RPMI8226 (cell line): ENCODE measurements at regions not wholly inside any gene's neighbourhood (a gene's known extent, or its start where the extent isn't known, plus 50 kb on each side); places are given as distances from the start of the nearest gene placed in this dataset.

ENCODE experiments used
- DNase-seq: peaks from one replicate; pipeline ENCODE4 v3.0.0-alpha.2; 2015

GRCh38 chr7:115883629-115884028, 146.9 kb downstream of the TFEC start:
- no peak for DNase-seq

- no peak for DNase-seq
These were observed 149.1 kb downstream of the TFEC start for GRCh38 chr7:115881476-115881875.

- DNase-seq: no peak
These were observed 151.4 kb downstream of the TFEC start for GRCh38 chr7:115879171-115879570.

- DNase-seq: no peak
These were observed 160.8 kb downstream of the TFEC start for GRCh38 chr7:115869801-115870200.

GRCh38 chr7:115869190-115869589, 161.4 kb downstream of the TFEC start:
- DNase-seq: no peak

GRCh38 chr7:115868369-115868768, 162.2 kb downstream of the TFEC start:
- no peak for DNase-seq

- DNase-seq: no peak
These were observed 166.5 kb downstream of the TFEC start for GRCh38 chr7:115864082-115864481.

GRCh38 chr7:115851291-115851690, 179.3 kb downstream of the TFEC start:
- peak; percentile 65 for DNase-seq

GRCh38 chr7:115850774-115851173, 179.8 kb downstream of the TFEC start:
- DNase-seq: no peak

- DNase-seq: no peak
These were observed 185.7 kb downstream of the TFEC start for GRCh38 chr7:115844857-115845256.

- DNase-seq: no peak
These were observed 189.9 kb downstream of the TFEC start for GRCh38 chr7:115840702-115841101.

GRCh38 chr7:115838829-115839228, 191.7 kb downstream of the TFEC start:
- no peak for DNase-seq

- DNase-seq: no peak
These were observed 199.2 kb downstream of the TFEC start for GRCh38 chr7:115831371-115831770.

GRCh38 chr7:115827305-115828045, 203.1 kb downstream of the TFEC start:
- DNase-seq: peak; percentile 12

- DNase-seq: no peak
These were observed 205.0 kb downstream of the TFEC start for GRCh38 chr7:115825456-115826115.

GRCh38 chr7:115822801-115823200, 207.8 kb downstream of the TFEC start:
- DNase-seq: no peak

- DNase-seq: peak; percentile 4
These were observed 208.2 kb downstream of the TFEC start for GRCh38 chr7:115822380-115822779.

- DNase-seq: no peak
These were observed 214.1 kb downstream of the TFEC start for GRCh38 chr7:115816318-115816974.

- no peak for DNase-seq
These were observed 217.8 kb downstream of the TFEC start for GRCh38 chr7:115812794-115813193.

- DNase-seq: no peak
These were observed 225.1 kb downstream of the TFEC start for GRCh38 chr7:115805458-115805857.

GRCh38 chr7:115802415-115802814, 228.1 kb downstream of the TFEC start:
- no peak for DNase-seq

- no peak for DNase-seq
These were observed 231.1 kb downstream of the TFEC start for GRCh38 chr7:115799430-115799829.

- no peak for DNase-seq
These were observed 236.4 kb downstream of the TFEC start for GRCh38 chr7:115793958-115794702.
